ENCODE measurements at regions not wholly inside any gene's neighbourhood (a gene's known extent, or its start where the extent isn't known, plus 50 kb on each side); places are given as distances from the start of the nearest gene placed in this dataset.

GRCh38 chr16:86988920-86989696, 328.1 kb downstream of the C16orf95 start:
- no peak for FAIRE-seq
- DNase-seq (ENCODE audit: low spot score): no peak

DNA sequence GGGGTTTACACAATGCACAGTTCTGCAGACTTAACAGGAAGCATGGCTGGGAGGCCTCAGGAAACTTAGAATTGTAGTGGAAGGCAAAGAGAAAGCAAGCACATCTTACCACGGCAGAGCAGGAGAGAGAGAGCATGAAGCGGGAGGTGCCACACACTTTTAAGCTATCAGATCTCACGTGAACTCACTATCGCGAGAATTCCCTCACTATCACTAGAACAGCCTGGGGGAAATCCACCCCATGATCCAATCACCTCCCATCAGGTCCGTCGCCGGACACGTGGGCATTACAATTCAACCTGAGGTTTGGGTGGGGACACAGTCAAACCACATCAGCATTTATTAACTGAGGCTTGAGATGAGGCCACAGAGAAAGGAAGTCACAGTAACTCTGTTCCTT, 326.7 kb downstream of the C16orf95 start:
- DNase-seq (ENCODE audit: low spot score): peak; percentile 87
- FAIRE-seq: peak; percentile 90

GRCh38 chr16:86991679-86992078, 325.5 kb downstream of the C16orf95 start:
- DNase-seq (ENCODE audit: low spot score): peak; percentile 57
- FAIRE-seq: peak; percentile 44

DNA sequence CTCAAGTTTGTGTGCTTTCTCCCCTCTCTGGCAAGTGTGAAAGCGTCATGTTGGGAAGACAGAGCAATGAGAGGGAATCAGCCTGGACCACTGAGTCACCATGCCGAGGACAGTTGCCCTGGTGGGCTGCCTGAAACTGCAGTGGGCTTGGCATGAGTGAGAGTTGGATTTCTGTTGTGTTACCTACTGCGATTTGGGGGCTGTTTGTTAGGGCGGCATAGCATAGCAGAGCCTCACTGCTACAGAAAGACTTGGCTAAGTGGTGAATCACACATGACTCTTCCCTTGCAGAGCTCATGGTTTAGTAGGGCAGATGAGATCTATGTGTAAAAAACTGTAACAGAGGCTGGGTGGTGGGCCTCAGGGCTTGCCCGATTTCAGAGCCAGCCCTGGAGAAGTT, 324.6 kb downstream of the C16orf95 start:
- FAIRE-seq (no peak), DNase-seq (ENCODE audit: low spot score) (peak; percentile 6)

DNA sequence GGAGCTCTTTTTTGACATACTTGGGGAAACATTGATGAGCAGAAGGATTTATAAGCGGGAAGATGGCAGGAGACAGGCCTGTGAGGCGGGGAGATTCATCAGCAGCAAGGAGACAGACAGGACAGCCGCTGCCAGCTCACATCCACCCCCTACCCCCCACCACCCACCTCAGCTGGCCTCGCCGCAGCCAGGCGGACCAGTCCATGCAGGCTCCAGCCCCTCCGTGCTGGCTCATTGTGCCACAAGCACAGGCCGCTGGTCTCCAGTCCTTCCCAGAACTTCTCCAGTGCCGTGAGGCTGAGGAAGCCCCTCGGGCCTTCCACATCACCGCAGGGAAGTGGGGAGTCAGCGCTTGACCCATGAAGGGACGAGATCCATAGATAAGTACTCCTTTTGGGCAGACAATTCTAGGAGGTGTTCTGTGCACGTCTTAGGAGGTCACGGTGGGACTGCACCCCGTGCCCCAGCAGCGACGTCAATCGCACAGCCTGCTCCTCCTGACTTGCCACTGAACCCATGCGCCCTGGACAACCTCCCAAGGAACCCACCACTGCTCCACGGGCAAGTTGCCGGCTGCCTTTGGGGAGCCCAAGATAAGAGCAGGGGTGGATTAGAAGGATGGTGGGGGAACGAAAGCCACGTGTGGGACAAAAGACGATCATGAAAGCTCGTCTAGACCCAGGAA, 323.6 kb downstream of the C16orf95 start:
- no peak for FAIRE-seq

GRCh38 chr16:86994215-86994614, 323.0 kb downstream of the C16orf95 start:
- no peak for FAIRE-seq
- DNase-seq (ENCODE audit: low spot score): no peak

More for the DNA sequence above, 323.6 kb downstream of the C16orf95 start:
- no peak for DNase-seq (ENCODE audit: low spot score)

- DNase-seq (ENCODE audit: low spot score) (peak; percentile 100), FAIRE-seq (peak; percentile 99)
Measured at GRCh38 chr16:86994651-86995171, 322.5 kb downstream of the C16orf95 start.

- DNase-seq (ENCODE audit: low spot score): no peak
- FAIRE-seq: no peak
Measured at GRCh38 chr16:86995456-86995855, 321.7 kb downstream of the C16orf95 start.

DNA sequence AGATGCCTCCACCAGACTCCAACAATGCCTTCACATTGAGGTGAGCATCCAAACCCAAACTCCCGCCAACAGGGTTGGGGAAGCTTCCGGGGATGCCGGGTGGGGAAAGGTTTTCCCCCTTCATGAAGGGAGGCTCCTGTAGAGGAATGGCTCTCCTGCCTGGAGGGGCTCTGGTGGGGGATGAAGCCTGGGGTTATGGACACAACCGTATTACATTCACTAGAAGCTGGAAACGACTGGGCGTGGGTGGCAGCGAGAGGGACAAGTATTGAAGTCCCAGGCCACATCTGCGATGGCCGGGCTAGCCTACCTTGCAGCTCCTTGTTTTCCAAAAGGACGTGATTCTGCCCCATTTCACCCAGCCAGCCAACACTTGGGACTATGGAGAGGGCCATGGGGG, 321.1 kb downstream of the C16orf95 start:
- FAIRE-seq (no peak), DNase-seq (ENCODE audit: low spot score) (no peak)

DNA sequence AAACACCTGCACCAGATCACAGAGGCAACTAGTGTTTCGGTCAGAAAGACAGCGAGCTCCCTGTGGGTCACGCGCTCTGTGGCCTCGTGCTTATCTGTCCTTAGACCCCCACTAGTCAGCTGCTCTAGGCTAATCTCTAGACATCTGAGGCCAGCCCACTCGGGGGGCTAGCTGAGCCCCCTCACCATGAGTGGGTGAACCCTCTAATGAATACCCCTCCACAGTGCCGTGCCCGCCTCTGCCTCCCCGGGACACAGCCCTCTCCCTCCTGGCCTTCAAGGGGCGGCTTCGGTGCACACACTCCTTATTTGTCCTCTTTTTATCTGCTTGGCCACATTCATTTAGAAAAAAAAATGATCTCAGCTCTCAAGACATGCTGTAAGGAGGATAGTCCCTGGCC, 320.1 kb downstream of the C16orf95 start:
- FAIRE-seq: no peak
- DNase-seq (ENCODE audit: low spot score): no peak

DNA sequence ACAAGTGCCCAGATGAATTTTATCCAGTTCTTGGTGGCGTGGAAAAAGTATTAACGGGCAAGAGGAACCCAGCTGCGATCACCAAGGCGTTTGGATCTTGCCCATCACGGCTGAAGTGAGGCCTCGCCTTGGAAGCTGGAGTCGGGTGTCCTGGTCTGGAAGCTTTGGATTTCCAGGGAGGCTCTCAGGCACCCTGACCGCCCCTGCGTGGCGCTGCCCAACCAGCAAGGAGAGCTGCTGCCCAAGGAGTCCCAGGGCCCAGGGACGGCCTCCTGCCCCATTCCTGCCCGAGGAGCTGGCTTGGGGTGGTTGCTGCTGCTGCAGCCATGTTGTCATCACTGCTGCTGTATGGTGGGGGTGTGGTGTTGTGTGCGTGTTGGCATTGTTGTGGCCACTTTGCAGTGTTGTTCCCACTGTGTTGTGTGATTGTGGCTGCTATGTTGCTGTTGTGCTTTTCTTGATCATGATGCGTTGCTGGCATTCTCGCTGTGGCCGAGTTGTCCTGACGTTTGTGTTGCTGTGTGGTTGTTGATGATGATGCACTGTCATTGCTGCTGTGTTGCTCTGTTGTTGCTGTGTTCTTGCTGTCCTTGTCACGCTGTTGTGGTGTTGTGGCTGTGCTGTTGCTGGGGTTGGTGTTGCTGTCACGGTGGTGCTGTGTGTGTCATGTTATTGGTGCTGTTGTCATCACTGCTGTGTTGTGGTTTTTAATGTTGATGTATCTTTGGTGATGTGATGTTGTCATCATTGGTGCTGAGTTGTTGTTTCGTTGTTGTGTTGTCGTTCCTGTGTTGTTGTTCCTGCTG, 318.8 kb downstream of the C16orf95 start:
- FAIRE-seq (no peak), DNase-seq (ENCODE audit: low spot score) (peak; percentile 30)

- FAIRE-seq: peak; percentile 98
Measured at GRCh38 chr16:87000001-87000400, 317.2 kb downstream of the C16orf95 start.

GRCh38 chr16:87002717-87003413, 314.3 kb downstream of the C16orf95 start:
- DNase-seq (ENCODE audit: low spot score) (no peak), FAIRE-seq (no peak)

More at GRCh38 chr16:87000001-87000400, 317.2 kb downstream of the C16orf95 start:
- DNase-seq (ENCODE audit: low spot score): peak; percentile 95

GRCh38 chr16:87003414-87003755, 313.8 kb downstream of the C16orf95 start:
- FAIRE-seq (no peak), DNase-seq (ENCODE audit: low spot score) (no peak)

DNA sequence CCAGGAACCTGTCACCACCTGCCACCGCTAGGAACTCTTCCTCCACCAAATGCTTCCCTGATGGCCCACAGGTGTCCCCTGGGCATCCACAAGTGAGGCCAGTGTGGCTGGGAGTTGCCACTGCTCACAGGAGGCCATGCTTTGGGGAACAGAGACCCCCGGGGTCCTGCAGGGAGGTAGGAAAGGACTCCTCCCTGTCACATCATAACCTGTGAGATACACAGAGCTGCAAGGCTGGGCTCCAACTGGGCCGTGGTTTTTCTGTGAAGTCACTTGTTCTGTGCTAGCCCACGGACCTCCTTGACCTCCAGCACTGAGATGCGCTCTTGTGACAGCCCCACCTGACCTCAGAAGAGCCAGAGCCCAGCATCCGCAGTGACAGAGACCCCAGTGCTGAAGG, 311.2 kb downstream of the C16orf95 start:
- DNase-seq (ENCODE audit: low spot score) (no peak), FAIRE-seq (no peak)

- no peak for FAIRE-seq
- no peak for DNase-seq (ENCODE audit: low spot score)
Measured at GRCh38 chr16:87006789-87007745, 310.1 kb downstream of the C16orf95 start.

DNA sequence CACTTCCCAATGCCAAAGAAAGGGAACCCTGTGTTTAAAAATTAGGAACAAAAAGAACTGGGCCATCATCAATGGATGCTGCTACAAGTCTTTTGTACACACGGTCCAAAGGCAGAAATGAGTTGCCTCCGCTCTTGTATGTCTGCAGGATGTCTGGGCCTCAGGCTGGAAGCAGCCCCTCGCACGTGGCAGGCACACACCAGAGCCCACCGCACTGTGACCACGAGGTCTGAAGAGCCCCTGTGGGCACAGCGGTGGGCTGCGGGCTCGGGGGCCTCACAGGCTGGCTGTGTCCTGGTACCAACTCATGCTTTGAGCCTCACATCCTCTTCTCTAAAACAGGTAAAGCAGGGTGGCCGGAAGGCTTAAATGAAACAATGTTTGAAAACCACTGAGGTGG, 309.3 kb downstream of the C16orf95 start:
- FAIRE-seq: no peak
- no peak for DNase-seq (ENCODE audit: low spot score)

- FAIRE-seq: no peak
Measured at GRCh38 chr16:87008664-87009063, 308.5 kb downstream of the C16orf95 start.

DNA sequence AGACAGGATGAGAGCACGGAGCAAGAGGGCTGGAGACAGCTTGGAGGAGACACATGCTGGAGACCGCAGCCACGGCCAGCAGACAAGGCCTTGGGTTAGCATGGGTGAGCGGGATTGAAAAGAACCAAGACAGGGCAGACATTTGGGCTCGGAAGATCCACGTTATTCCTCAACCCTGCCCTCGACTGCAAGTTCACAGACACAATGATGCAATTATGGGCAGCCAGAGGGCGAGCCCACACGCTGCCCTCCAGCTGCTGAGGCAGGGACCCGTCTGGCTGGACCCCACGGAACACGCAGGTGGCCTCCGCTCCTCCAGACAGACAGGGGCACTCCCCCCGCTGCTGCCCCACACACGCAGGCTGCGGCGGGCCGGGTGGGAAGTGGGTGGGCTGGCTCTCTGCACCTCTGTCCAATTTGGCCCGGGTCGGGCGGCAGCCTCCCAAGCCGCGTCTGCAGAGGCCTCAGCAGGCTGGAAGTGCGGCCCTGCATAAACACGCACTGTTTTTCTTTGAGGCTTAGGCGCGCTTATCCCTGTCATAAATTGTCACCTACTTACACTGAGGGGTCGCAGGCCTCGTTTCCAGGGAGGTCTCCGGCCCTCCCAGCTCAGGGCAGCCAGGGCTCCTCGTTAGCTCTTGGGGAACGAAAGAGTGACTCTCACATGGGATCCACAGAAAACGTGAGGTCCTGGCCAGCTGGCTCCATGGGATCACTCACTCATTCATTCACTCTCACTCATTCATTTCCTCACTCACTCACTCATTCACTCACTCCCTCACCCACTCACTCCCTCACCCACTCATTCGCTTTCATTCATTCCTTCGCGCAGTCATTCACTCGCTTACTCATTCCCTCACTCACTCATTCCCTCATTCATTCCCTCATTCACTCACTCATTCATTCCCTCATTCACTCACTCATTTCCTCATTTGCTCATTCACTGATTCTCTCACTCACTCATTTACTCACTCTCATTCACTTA, 303.9 kb downstream of the C16orf95 start:
- DNase-seq (ENCODE audit: low spot score) (no peak), FAIRE-seq (no peak)

More at GRCh38 chr16:87008664-87009063, 308.5 kb downstream of the C16orf95 start:
- DNase-seq (ENCODE audit: low spot score): no peak
